ENCODE measurements at regions not wholly inside any gene's neighbourhood (a gene's known extent, or its start where the extent isn't known, plus 50 kb on each side); places are given as distances from the start of the nearest gene placed in this dataset.

GRCh38 chr5:167657016-167657415, 634.4 kb upstream of the WWC1 start:
- no peak for DNase-seq (ENCODE audit: low spot score)
- in situ Hi-C loops (cut with MboI; ENCODE audit: low pct_unique_long_range_greater_than_20kb, low sequenced_read_pairs, unreplicated experiment), result no loop called here
- no peak for TF ChIP-seq CTCF (IDR thresholded peaks at IDR 0.05; ENCODE audit: extremely low read depth, insufficient read depth, missing control alignments)

DNA sequence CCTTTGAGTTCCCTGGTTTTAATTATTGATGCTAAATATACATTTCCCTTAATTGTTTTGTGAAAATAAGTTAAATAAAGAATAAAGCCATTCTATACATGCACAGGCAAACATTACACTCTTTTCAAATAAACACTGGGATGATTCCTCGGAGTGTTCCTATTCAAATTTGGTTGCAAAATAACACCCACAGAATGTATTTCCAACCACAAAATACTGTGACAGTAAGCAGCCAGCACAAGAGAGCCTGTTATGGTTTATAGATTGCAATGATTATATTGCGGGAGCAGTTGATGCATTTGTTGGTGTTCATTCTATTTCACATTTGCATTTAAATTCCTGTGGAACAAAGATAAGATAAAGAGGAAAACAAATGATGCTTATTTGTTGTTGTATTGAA, 632.6 kb upstream of the WWC1 start:
- TF ChIP-seq CTCF (IDR thresholded peaks at IDR 0.05; ENCODE audit: extremely low read depth, insufficient read depth, missing control alignments), result no peak
- in situ Hi-C loops (cut with MboI; ENCODE audit: low pct_unique_long_range_greater_than_20kb, low sequenced_read_pairs, unreplicated experiment), result no loop called here
- no peak for DNase-seq (ENCODE audit: low spot score)

DNA sequence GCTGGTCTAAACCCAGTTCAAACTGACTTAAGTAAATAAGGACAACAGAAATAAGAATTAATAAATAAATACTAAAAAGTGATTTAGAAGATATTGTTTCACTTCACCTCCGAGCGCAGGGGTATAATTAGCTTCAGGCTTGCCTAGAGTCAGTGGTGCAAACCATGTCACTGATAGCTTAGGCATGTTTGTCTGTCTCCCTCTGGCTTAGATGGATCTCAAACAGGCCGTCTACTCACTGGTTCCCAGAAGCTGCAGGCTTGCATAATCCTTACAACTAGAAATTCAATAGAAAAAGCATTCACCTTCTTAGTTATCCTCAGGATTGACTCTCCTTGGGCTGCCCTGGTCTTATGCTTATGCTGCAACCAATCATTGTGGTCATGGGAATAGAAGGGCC, 629.8 kb upstream of the WWC1 start:
- no peak for TF ChIP-seq CTCF (IDR thresholded peaks at IDR 0.05; ENCODE audit: extremely low read depth, insufficient read depth, missing control alignments)
- in situ Hi-C loops (cut with MboI; ENCODE audit: low pct_unique_long_range_greater_than_20kb, low sequenced_read_pairs, unreplicated experiment), result no loop called here
- DNase-seq (ENCODE audit: low spot score), result no peak

DNA sequence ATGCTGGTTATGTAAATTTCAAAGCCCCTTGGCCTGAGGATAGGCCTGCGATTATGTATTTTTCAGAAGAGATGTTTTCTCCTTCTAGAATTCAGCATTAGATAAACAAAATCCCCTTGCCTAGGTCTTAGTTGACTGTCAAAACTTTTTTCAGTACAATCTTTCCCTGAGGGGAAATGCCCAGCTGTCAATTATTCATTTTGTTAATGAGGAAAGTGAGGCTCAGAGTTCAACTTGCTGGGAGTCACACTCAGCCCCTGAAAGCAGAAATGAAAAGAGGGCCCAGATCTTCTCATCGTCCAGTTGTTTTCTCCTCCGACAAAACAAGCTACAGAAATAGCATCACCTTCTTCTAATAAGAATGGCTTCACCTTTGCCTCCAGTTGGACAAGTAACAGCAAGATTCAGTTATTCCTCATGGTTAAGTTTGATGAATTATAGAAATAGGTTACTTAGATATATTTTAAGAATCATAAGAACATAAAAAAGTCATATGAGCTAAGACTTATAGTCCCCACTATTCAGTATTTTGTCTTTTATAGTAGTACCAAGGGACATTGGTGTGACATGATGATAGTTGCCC, 627.1 kb upstream of the WWC1 start:
- in situ Hi-C loops (cut with MboI; ENCODE audit: low pct_unique_long_range_greater_than_20kb, low sequenced_read_pairs, unreplicated experiment), result no loop called here
- no peak for DNase-seq (ENCODE audit: low spot score)
- no peak for TF ChIP-seq CTCF (IDR thresholded peaks at IDR 0.05; ENCODE audit: extremely low read depth, insufficient read depth, missing control alignments)

- in situ Hi-C loops (cut with MboI; ENCODE audit: low pct_unique_long_range_greater_than_20kb, low sequenced_read_pairs, unreplicated experiment), result no loop called here
- DNase-seq (ENCODE audit: low spot score), result no peak
- TF ChIP-seq CTCF (IDR thresholded peaks at IDR 0.05; ENCODE audit: extremely low read depth, insufficient read depth, missing control alignments), result no peak
These were observed 625.5 kb upstream of the WWC1 start for GRCh38 chr5:167665841-167666375.

DNA sequence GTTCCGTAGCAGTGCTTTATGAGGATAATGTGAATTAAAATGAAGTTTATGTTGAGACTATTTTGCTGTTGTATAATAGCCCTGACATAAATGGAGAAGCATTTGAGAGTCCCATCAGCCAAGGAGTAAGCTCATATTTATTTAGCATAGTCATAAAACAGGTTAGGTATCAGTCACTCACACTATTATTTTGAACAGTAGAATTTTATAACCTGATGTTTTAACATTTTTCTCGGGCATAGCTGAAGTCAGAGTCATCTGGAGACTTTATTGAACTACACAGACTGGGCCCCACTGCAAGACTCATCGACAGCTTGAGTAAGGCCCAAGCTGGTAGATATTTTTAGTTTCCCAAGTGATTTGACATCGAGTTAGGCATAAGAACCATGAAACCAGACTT, 620.3 kb upstream of the WWC1 start:
- in situ Hi-C loops (cut with MboI; ENCODE audit: low pct_unique_long_range_greater_than_20kb, low sequenced_read_pairs, unreplicated experiment), result no loop called here
- DNase-seq (ENCODE audit: low spot score), result no peak
- no peak for TF ChIP-seq CTCF (IDR thresholded peaks at IDR 0.05; ENCODE audit: extremely low read depth, insufficient read depth, missing control alignments)
